Stomach (tissue), 4 donors: ENCODE measurements at regions not wholly inside any gene's neighbourhood (a gene's known extent, or its start where the extent isn't known, plus 50 kb on each side); places are given as distances from the start of the nearest gene placed in this dataset.

Experiments
- CTCF ChIP-seq, 7 experiments: fragments of 450-650 bp in 4 of 7; fragments of 200-600 bp in 3 of 7; sonication (generic) in 3 of 7; IDR thresholded peaks; one replicate each; pipeline ENCODE4 v1.5.1; 2016 to 2019; ENCODE audit warnings: antibody characterized with exemption in 7 of 7, control low read depth in 2 of 7, mild to moderate bottlenecking in 1 of 7
- EP300 ChIP-seq: sonication (generic); formaldehyde crosslinking; IDR thresholded peaks from one replicate; pipeline ENCODE4 v1.6.1; 2017; ENCODE audit warnings: antibody characterized with exemption
- POLR2A ChIP-seq, 4 donors: fragments of 450-650 bp; IDR thresholded peaks; one replicate each; pipeline ENCODE4 v1.6.1; 2016; ENCODE audit warnings: antibody characterized with exemption in 4 of 4, control low read depth in 2 of 4, mild to moderate bottlenecking in 1 of 4, moderate library complexity in 1 of 4

- TF ChIP-seq CTCF (IDR thresholded peaks at IDR 0.05), result no peak
- no peak for TF ChIP-seq POLR2A (IDR thresholded peaks at IDR 0.05)
- TF ChIP-seq EP300, result no peak
Observed at GRCh38 chr16:73457851-73458250, 409.9 kb upstream of the ZFHX3 start.
